ENCODE measurements at regions not wholly inside any gene's neighbourhood (a gene's known extent, or its start where the extent isn't known, plus 50 kb on each side); places are given as distances from the start of the nearest gene placed in this dataset.

DNA sequence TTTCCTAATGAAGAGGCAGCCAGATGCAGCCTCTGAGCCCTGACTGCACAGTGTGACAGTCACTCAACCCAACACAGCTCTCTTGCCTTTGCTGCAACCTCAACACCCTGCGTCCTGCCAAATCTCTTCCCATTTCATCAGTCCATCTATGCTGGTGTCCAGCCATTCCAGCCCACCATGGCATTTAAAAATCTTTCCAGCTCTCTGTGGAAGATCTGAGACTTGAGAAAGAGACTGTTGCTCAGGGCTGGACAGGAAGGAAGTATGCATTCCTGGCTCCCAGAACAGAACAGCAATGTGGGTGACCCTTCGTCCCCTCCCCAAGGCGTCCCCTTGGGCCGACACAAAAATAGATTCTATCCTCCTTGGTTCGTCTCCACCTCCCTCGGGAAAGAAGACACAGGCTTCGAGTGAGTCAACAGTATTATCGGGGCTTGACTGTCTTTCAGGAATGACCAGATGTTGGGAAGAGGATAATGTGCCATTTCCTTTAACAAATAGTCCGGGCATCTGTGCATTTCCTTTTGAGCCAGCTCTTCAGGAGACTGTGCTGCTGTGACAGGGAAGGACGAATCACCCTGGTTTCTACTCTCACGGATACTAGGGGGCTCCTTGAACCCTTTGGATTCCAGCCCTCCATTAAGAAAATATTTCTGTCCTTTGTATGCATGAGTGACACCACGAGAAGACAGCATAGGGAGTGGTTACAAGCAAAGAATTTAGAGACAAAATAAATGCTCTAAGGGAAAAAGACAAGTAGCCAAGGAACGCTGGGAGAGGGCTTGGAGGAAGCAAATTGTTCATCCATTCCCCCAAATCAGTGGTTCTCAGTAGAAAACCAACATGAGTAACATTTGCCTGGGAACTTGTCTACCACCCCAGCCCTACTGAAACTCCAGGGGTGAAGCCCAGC lies 111.4 kb upstream of the CDC42BPA start:
- H3K9me3 ChIP-seq (ENCODE audit: low read depth, low read length): no peaks in the 10 kb centered on the region
- no peak overlapping the region for H3K27ac ChIP-seq
- DNase-seq (ENCODE audit: low read depth, low spot score): no peak
- H3K36me3 ChIP-seq (ENCODE audit: insufficient read depth, low read length): no peaks in the 10 kb centered on the region
- H3K9ac ChIP-seq (ENCODE audit: insufficient read length): no peak overlapping the region
- TF ChIP-seq EZH2 (IDR thresholded peaks at IDR 0.05): no peak
- no peak for TF ChIP-seq POLR2AphosphoS5 (IDR thresholded peaks at IDR 0.05; ENCODE audit: borderline replicate concordance, low read depth, low read length)
- no peak for TF ChIP-seq FOXP2 (optimal IDR thresholded peaks at IDR 0.05; ENCODE audit: control extremely low read depth, extremely low read length, insufficient read depth)
- no peak overlapping the region for H3K4me3 ChIP-seq

DNA sequence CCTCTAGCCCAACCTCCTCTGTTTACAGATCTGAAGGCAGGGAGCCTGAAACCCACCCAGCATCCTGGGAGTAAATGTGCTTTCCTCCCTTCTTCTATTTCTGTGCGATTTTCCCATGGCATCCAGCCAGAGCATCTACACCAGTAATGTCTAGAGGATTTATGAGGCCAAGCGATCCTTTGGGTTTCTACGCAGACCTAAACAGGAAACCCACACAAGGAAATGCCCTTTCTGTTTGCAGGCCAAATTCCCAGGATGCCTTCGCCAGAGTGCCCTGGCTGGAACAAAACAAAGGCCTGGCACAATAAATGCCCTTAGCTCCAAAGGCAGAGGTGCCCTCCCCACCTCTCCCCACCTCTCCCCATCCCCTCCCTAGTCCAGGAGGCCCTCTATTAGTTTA lies 110.5 kb upstream of the CDC42BPA start:
- Histone ChIP-seq H3K9ac (ENCODE audit: insufficient read length) (no peak overlapping the region), H3K36me3 (ENCODE audit: insufficient read depth, low read length) (no peaks in the 10 kb centered on the region), H3K9me3 (ENCODE audit: low read depth, low read length) (no peaks in the 10 kb centered on the region), H3K4me3 (no peak overlapping the region), H3K27ac (no peak overlapping the region)
- no peak for DNase-seq (ENCODE audit: low read depth, low spot score)
- TF ChIP-seq POLR2AphosphoS5 (IDR thresholded peaks at IDR 0.05; ENCODE audit: borderline replicate concordance, low read depth, low read length) (no peak), FOXP2 (optimal IDR thresholded peaks at IDR 0.05; ENCODE audit: control extremely low read depth, extremely low read length, insufficient read depth) (no peak), EZH2 (IDR thresholded peaks at IDR 0.05) (no peak)

DNA sequence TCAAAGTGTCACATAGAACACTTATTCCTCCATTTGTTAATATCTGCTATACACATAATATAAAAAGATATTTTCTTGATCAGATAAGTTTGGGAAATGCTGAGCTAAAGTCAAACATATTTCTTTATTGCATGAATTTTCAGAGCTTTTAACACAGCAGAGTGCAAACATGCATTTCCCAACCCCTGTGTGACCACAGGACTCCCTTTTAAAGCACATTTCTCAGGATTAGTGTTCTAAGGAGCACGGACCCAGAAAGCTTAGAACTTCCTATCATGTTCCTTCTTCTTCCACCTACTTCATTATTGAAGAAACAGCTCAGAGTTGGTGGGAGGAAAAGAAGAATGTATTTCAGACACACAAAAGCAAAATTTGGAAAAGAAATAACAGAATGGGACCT lies 109.1 kb upstream of the CDC42BPA start:
- no peak overlapping the region for H3K4me3 ChIP-seq
- H3K36me3 ChIP-seq (ENCODE audit: insufficient read depth, low read length): no peaks in the 10 kb centered on the region
- no peaks in the 10 kb centered on the region for H3K9me3 ChIP-seq (ENCODE audit: low read depth, low read length)
- TF ChIP-seq POLR2AphosphoS5 (IDR thresholded peaks at IDR 0.05; ENCODE audit: borderline replicate concordance, low read depth, low read length): no peak
- TF ChIP-seq FOXP2 (optimal IDR thresholded peaks at IDR 0.05; ENCODE audit: control extremely low read depth, extremely low read length, insufficient read depth): no peak
- no peak for TF ChIP-seq EZH2 (IDR thresholded peaks at IDR 0.05)
- no peak for DNase-seq (ENCODE audit: low read depth, low spot score)
- no peak overlapping the region for H3K9ac ChIP-seq (ENCODE audit: insufficient read length)
- H3K27ac ChIP-seq: no peak overlapping the region

DNA sequence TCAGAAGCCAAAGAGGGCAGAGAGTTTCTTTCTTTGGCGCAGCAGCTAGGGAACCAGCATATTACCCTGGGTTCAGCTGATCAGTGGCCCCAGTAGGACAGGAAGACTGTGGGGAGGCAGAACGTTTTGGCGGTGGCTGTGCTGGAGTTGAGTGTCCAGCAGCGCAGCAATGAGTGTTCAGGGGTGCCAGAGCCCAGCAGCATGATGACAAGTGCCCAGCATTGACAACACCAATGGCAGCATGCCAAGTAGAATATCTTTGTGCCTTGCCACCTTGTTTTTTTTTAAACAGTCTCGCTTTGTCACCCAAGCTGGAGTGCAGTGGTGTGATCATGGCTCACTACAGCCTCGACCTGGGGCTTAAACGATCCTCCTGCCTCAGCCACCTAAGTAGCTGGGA lies 106.7 kb upstream of the CDC42BPA start:
- no peak for DNase-seq (ENCODE audit: low read depth, low spot score)
- Histone ChIP-seq H3K27ac (no peak overlapping the region), H3K4me3 (no peak overlapping the region), H3K9me3 (ENCODE audit: low read depth, low read length) (no peaks in the 10 kb centered on the region), H3K36me3 (ENCODE audit: insufficient read depth, low read length) (no peaks in the 10 kb centered on the region), H3K9ac (ENCODE audit: insufficient read length) (no peak overlapping the region)
- no peak for TF ChIP-seq FOXP2 (optimal IDR thresholded peaks at IDR 0.05; ENCODE audit: control extremely low read depth, extremely low read length, insufficient read depth)
- TF ChIP-seq POLR2AphosphoS5 (IDR thresholded peaks at IDR 0.05; ENCODE audit: borderline replicate concordance, low read depth, low read length): no peak
- TF ChIP-seq EZH2 (IDR thresholded peaks at IDR 0.05): no peak

DNA sequence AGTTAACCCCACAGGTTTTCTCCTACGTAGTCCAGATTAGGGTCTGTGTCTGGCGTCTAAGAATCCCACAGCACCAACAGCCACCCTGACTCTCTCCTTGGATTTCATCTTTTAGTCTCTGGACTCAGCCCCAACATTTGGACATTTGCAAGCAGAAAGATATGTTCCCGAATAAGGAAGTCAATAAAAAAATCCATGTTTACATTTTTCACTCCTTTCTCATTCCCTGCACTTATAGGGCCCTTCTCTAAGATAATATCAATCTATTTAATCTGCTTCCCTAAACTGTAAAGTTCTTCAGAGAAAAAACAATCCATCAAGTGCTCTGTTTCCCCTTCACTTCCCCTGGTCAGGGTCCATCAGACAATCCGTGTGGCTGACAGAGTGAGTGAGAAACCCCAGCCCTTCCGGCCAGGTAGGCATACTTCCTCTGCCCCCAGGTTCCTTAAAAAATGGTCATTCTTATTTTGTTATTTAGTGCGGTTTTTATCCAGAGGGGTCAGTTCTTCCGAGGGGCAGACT lies 105.9 kb upstream of the CDC42BPA start:
- Histone ChIP-seq H3K9me3 (ENCODE audit: low read depth, low read length) (no peaks in the 10 kb centered on the region), H3K27ac (no peak overlapping the region)
- DNase-seq (ENCODE audit: low read depth, low spot score): no peak

DNA sequence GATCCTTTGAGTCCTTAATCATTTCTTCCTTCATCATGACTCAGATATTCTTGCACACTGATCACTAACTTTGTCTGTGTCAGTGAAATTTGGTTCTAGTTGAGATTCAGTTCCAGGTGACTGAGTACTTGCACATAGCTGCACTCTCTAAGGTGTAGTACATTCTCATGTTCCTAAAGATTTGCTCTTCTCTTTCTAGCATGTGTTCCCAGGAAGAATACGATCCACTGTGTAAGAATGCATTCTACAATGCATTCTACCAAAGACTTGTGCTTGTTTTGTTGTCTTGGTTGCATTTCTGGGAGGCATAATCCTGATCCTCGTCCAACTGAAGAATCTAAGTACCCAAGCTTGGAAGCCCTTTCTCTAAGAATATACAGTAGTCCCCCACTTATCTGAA lies 104.3 kb upstream of the CDC42BPA start:
- no peak for DNase-seq (ENCODE audit: low read depth, low spot score)
- TF ChIP-seq FOXP2 (optimal IDR thresholded peaks at IDR 0.05; ENCODE audit: control extremely low read depth, extremely low read length, insufficient read depth): no peak
- no peak for TF ChIP-seq POLR2AphosphoS5 (IDR thresholded peaks at IDR 0.05; ENCODE audit: borderline replicate concordance, low read depth, low read length)
- no peak overlapping the region for H3K27ac ChIP-seq
- H3K9me3 ChIP-seq (ENCODE audit: low read depth, low read length): no peaks in the 10 kb centered on the region
- H3K36me3 ChIP-seq (ENCODE audit: insufficient read depth, low read length): no peaks in the 10 kb centered on the region
- no peak overlapping the region for H3K9ac ChIP-seq (ENCODE audit: insufficient read length)
- no peak overlapping the region for H3K4me3 ChIP-seq

More for the DNA sequence above, 105.9 kb upstream of the CDC42BPA start:
- Histone ChIP-seq H3K9ac (ENCODE audit: insufficient read length) (no peak overlapping the region), H3K36me3 (ENCODE audit: insufficient read depth, low read length) (no peaks in the 10 kb centered on the region), H3K4me3 (no peak overlapping the region)
- TF ChIP-seq POLR2AphosphoS5 (IDR thresholded peaks at IDR 0.05; ENCODE audit: borderline replicate concordance, low read depth, low read length) (no peak), EZH2 (IDR thresholded peaks at IDR 0.05) (no peak)

DNA sequence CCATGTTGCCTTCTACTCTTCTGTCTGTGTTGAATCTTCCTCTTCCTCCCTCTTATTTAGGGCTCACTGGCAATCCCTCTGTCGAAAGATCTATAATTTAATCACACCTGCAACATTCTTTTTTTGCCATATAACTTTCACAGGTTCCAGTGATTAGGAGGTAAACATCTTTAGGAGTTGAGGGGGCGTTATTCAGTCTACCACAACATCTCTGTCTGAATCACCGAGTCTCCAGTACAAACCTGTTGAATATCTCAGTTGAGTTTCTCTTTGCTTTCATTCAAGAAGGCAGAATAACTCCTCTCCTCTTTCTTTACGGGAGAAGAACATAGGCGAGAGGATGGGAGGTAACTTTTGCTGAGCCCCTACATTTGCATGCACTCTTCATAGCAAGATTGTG lies 101.9 kb upstream of the CDC42BPA start:
- Histone ChIP-seq H3K9ac (ENCODE audit: insufficient read length) (no peak overlapping the region), H3K4me3 (no peak overlapping the region), H3K36me3 (ENCODE audit: insufficient read depth, low read length) (no peaks in the 10 kb centered on the region), H3K9me3 (ENCODE audit: low read depth, low read length) (no peaks in the 10 kb centered on the region), H3K27ac (no peak overlapping the region)
- DNase-seq (ENCODE audit: low read depth, low spot score): no peak
- TF ChIP-seq EZH2 (IDR thresholded peaks at IDR 0.05): no peak
- TF ChIP-seq POLR2AphosphoS5 (IDR thresholded peaks at IDR 0.05; ENCODE audit: borderline replicate concordance, low read depth, low read length): no peak
- no peak for TF ChIP-seq FOXP2 (optimal IDR thresholded peaks at IDR 0.05; ENCODE audit: control extremely low read depth, extremely low read length, insufficient read depth)

DNA sequence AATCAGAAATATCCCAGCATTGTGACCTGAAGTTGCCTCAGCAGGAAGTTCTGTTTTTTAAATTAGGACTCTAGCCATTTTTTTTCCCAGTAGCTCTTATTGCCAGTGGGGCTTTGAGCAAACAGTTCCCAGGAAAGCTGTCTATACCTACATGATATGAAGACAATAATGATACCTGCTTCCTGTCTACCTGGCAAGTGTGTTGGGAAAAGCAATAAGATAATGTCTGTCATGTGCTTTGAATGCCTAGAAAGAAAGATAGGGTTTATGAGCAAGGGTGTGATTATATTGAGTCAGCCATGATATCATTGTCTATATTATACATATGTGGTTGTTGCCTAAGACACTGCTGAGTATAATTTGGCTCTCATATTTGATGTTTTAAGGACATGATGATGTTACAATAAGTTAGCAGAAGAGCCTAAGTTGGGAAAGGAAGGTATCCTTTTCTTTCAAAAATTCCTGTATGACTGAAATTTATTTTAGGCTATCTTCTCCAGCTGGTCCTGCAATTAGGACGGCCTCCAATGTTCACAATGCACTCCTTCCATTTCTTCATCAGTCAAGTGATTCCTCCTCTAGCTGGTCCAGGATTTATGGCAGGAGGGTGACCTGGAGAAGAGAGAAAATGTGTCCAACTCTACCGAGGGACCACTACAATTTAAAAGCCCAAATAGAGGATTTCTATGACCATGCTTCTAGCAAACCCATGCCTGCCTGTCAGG lies 99.6 kb upstream of the CDC42BPA start:
- H3K9ac ChIP-seq (ENCODE audit: insufficient read length): no peak overlapping the region
- TF ChIP-seq EZH2 (IDR thresholded peaks at IDR 0.05) (no peak), POLR2AphosphoS5 (IDR thresholded peaks at IDR 0.05; ENCODE audit: borderline replicate concordance, low read depth, low read length) (no peak), FOXP2 (optimal IDR thresholded peaks at IDR 0.05; ENCODE audit: control extremely low read depth, extremely low read length, insufficient read depth) (no peak)
- no peak overlapping the region for H3K4me3 ChIP-seq
- H3K27ac ChIP-seq: no peak overlapping the region
- H3K9me3 ChIP-seq (ENCODE audit: low read depth, low read length): no peaks in the 10 kb centered on the region
- DNase-seq (ENCODE audit: low read depth, low spot score): no peak
- no peaks in the 10 kb centered on the region for H3K36me3 ChIP-seq (ENCODE audit: insufficient read depth, low read length)

Measured in SK-N-MC (cell line).